Fibroblast of peridontal ligament (primary cell): ENCODE measurements at regions not wholly inside any gene's neighbourhood (a gene's known extent, or its start where the extent isn't known, plus 50 kb on each side); places are given as distances from the start of the nearest gene placed in this dataset.

ENCODE experiments used
- DNase-seq: peaks from one replicate; pipeline ENCODE4 v3.0.0-alpha.2; 2010; ENCODE audit errors: extremely low read depth

DNA sequence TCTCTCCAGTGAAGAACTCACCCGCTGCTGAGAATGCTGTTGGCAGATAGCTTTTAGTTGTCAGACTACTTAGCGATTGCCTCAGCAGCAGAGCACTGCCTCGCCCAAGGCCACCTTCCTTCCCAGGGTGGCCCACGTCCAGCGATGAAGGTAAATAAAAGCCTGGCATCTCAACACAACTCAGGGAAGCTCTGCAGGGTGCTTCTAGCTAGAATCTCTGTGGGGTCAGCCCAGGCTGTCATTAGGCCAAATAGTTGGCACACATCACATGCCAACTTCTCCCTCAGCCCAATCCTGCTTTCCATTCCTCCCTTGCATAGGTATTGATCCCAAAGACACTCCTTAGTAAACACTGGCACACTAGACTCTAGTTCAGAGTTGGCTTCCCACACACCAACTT is 368.1 kb upstream of the TMTC1 start:
- DNase-seq = no peak

DNA sequence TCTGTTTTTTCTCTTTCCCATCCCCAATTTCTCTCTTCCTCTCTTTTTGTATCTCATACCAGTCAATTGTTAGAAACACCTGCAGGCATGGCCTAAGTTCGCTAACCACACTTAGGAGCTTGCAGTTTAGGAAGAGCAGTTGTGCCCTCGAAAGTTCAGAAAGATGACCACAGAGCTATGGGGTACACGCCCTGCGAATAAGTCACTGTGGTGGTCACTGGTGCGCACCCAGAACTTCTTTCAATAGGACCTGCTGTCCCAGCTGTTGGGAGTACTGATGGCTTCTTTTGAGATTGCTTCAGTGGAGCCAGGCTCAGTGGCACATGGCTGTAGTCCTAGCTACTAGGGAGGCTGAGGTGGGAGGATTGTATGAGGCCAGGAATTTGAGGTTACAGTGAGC is 362.8 kb upstream of the TMTC1 start:
- no peak for DNase-seq

GRCh38 chr12:30145684-30146032 is 361.9 kb upstream of the TMTC1 start:
- no peak for DNase-seq

DNA sequence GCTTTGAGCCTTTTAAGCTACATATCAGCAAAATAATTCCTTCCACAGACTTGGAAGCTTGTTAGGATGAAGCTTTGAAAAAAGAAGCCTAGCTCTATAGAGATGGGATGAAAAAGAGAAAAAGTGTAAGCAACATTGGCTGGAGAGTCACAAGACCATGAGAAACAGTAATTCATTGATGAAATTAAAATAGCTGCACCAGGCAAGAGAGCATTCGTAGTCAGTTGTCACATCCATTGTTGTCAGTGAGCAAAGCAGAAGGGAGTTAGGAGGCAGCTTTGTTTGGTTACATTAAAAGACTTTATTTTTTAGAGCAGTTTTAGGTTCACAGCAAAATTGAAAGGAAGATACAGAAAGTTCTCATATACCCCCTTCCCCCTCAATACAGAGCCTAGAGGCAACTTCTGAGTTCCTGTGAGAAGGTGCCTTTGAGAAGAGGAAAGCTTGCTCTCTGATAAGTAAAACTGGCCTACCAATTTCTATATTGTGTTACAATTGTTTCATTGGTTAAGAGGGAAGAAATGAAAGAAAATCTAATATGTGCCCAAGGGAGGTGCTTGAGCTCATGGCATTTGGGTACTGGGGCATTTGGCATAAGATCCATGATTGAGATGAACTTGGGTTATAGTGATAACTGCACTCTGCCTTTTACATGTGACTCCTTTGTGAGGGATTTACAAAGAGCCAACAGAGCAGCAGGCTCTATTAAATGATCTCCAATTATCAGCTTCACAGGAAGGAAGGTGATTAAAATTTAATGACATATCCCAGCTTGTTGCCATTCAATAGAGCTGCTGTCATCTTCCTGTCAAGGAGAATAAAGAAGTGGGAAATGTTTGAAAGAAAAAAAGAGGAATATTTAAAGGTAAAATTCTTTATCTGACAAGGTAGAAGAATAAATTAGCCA is 361.3 kb upstream of the TMTC1 start:
- DNase-seq = no peak

DNA sequence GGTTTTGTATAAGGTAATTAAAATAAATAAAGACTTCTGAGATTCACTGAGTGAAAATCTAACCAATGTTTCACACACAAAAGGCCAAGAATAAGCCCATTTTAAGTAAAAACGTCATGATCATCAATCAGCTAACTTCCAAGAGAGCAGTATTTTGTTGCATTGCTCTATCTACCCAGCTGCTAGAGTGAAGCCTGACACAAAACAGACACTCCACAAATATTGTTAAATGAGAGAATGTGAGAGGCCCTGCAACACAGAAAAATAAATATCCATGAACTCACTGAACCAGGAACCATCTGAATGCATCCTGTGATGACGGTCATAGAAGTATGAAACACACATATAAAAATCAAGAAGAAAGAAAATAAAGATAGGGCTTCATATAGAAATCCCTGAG is 358.6 kb upstream of the TMTC1 start:
- DNase-seq = no peak

- no peak for DNase-seq
Observed at GRCh38 chr12:30138483-30138882, 354.7 kb upstream of the TMTC1 start.

DNA sequence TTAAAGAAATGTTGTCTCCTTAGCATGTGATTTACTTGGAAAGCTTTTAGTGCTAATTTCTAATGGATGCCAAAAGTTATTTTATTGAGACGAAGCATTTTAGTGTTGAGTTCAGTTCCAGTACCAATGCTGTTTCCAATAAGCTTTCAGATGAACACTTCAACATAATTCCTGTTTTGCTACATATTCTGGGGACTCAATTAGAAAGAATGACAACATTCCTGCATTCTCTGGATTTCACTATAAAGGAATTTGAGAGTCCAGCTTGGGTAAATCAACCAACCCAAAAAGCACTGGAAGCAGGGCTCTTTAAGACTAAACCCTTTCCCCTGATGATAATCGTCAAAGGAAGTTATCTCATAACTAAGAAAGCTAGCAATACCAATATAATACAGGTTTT is 353.0 kb upstream of the TMTC1 start:
- DNase-seq = no peak

- DNase-seq = no peak
Observed at GRCh38 chr12:30135776-30136175, 352.0 kb upstream of the TMTC1 start.

DNA sequence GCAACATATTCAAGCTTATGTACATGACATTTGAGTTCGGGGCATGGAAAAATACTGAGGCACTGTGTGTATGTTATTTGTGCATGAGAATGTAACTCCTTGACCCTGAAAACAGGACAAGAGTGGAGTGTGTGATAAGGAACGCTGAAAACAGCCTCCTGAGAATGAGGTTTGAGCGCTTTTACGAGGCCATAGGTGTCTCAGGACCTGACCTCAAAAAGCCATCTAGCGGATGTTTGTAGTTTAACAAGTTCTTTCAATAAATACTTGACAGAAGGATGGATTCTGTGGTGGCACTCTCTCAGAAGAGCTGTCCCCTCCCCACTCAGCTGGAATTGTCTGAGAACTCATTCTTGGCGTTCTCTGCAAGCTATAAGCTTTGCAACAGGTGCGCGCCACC is 350.5 kb upstream of the TMTC1 start:
- DNase-seq = no peak

GRCh38 chr12:30126944-30127343 is 343.2 kb upstream of the TMTC1 start:
- DNase-seq = no peak

DNA sequence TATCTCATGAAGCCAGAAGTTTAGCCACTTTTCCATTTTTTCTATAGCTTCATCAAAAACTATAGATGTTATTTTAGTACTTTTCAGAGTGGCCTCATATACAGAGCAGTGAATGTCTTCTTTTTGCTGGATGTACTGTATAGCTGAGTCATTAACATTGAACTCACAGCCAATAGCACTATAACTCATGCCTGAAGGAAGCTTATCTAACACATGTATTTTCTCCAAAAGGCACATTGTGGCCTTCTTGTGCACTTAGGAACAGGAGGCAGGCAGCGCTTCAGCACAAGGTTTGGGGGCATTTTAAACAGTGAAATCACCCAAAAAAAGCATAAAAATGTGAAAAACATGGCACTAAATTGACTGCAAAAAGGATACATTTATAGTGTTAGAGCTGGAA is 336.8 kb upstream of the TMTC1 start:
- DNase-seq = no peak

- no peak for DNase-seq
Observed at GRCh38 chr12:30117483-30117882, 333.7 kb upstream of the TMTC1 start.

DNA sequence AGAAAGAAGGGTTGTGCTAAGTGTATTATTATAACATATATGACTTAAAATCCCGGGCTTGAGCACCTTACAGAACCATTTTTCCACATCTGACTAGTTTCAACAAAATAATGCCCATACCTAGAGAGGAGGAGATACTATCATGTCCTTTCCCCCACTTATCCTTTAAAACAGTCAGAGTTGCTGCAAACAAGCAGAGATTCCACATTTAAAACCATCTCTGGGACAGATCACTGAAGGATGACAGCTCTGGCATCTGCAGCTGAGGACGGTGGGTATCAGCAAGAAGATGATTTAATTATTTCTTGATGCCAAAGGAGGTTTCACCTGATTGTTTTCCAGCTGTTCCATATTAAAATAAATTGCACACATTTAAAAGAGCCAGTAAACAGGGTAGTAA is 328.0 kb upstream of the TMTC1 start:
- no peak for DNase-seq

DNA sequence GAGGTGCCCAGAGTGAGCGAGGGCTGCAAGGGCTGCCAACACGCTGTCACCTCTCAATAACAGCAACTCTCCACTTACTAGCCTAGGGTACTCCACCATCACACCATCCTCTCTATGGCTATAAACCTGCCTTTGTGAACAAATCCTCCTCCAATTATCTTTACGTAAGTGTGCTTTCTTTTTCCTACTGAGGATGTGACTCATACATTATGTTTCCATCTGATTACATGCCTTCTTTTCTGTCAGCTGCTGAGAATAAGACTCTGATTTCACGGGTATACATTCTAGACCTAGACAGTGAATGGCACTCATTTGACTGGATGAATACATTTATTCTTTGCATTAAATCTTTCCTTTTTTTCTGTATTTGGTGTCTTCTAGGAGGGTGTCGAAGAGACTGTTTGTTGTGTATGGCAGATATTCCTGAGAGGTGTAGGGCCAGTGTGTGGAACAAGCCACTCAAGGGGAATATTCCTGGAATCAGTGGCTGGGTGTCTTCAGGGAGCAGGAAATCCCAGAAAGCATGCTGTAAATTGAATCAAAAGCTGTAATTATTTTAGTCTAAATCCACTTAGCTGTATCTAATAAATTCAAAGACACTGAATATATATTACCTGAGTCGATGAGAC is 327.3 kb upstream of the TMTC1 start:
- peak; percentile 21 for DNase-seq

DNA sequence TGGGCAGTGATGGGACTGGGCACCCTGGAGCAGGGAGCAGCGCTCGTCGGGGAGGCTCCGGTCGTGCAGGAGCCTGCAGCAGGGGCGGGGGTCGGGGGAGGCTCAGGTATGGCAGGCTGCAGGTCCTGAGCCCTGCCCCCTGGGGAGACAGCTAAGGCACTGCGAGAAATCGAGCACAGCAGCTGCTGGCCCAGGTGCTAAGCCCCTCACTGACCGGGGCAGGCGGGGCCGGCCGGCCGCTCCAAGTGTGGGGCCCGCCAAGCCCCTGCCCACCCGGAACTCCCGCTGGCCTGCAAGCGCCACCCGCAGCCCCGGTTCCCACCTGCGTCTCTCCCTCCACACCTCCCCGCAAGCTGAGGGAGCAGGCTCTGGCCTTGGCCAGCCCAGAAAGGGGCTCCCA is 326.8 kb upstream of the TMTC1 start:
- no peak for DNase-seq

- no peak for DNase-seq
Observed at GRCh38 chr12:30108666-30109065, 324.9 kb upstream of the TMTC1 start.

- DNase-seq = no peak
Observed at GRCh38 chr12:30106204-30106965, 322.6 kb upstream of the TMTC1 start.

- DNase-seq = no peak
Observed at GRCh38 chr12:30105505-30105904, 321.8 kb upstream of the TMTC1 start.

DNA sequence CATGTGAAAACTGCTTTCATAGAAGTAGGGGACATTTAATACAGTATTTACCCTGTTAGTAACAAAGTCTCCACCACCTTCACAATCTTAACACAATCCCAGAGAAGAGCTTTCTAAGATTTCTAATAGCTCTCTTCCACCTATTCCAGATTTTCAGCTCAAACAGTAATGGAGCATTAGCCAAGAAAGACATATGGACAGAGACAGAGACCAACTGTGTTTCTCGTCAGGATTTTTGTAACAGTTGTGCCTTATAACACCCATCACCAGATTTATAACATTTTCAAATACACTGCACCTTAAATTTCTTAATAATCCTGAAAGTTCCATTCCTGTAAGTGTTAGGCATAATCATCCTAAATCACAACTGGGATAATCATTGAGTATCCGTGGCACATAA is 321.2 kb upstream of the TMTC1 start:
- no peak for DNase-seq

- no peak for DNase-seq
Observed at GRCh38 chr12:30100741-30101140, 317.0 kb upstream of the TMTC1 start.

GRCh38 chr12:30098677-30099076 is 314.9 kb upstream of the TMTC1 start:
- no peak for DNase-seq

GRCh38 chr12:30095511-30095910 is 311.8 kb upstream of the TMTC1 start:
- peak; percentile 41 for DNase-seq
